ENCODE measurements at regions not wholly inside any gene's neighbourhood (a gene's known extent, or its start where the extent isn't known, plus 50 kb on each side); places are given as distances from the start of the nearest gene placed in this dataset.

DNA sequence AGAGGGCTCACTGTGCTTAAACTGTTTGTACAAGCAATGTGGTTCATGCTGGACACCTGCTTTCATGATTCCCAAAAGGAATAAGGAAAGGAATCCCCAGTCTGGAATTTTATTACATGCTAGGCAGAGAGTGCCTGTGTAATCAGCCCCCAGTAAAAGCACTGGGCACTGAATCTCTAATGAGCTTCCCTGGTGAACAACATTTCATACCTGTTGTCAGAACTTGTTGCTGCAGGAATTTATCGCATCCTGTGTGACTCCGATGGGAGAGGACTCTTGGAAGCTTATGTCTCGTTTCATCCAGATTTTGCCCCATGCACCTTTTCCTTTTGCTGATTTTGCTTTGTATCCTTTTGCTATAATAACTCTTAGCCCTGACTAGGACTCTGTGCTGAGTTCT is 190.2 kb upstream of the HMGA2 start (continued):
- TF ChIP-seq, protein P1, sequence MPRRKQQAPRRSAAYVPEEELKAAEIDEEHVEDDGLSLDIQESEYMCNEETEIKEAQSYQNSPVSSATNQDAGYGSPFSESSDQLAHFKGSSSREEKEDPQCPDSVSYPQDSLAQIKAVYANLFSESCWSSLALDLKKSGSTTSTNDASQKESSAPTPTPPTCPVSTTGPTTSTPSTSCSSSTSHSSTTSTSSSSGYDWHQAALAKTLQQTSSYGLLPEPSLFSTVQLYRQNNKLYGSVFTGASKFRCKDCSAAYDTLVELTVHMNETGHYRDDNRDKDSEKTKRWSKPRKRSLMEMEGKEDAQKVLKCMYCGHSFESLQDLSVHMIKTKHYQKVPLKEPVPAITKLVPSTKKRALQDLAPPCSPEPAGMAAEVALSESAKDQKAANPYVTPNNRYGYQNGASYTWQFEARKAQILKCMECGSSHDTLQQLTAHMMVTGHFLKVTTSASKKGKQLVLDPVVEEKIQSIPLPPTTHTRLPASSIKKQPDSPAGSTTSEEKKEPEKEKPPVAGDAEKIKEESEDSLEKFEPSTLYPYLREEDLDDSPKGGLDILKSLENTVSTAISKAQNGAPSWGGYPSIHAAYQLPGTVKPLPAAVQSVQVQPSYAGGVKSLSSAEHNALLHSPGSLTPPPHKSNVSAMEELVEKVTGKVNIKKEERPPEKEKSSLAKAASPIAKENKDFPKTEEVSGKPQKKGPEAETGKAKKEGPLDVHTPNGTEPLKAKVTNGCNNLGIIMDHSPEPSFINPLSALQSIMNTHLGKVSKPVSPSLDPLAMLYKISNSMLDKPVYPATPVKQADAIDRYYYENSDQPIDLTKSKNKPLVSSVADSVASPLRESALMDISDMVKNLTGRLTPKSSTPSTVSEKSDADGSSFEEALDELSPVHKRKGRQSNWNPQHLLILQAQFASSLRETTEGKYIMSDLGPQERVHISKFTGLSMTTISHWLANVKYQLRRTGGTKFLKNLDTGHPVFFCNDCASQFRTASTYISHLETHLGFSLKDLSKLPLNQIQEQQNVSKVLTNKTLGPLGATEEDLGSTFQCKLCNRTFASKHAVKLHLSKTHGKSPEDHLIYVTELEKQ (CRISPR knock-in tag; IDR thresholded peaks at IDR 0.05), result no peak
- TF ChIP-seq MXI1 (IDR thresholded peaks at IDR 0.05; ENCODE audit: low read depth, low read length) (no peak), BRCA1 (IDR thresholded peaks at IDR 0.05) (no peak), BRCA1 (CRISPR knock-in tag; IDR thresholded peaks at IDR 0.05) (no peak), POLR3G (IDR thresholded peaks at IDR 0.05; ENCODE audit: extremely low read depth, insufficient read length, insufficient replicate concordance) (no peak), ZNF561 (CRISPR knock-in tag; conservative IDR thresholded peaks at IDR 0.05) (no peak), ZNF444 (CRISPR knock-in tag; IDR thresholded peaks at IDR 0.05) (no peak), JUN (IDR thresholded peaks at IDR 0.05; ENCODE audit: borderline replicate concordance, low read depth, low read length) (no peak), JUN (CRISPR knock-in tag; IDR thresholded peaks at IDR 0.05; ENCODE audit: borderline replicate concordance) (no peak), POLR2H (tag; IDR thresholded peaks at IDR 0.05; ENCODE audit: low read depth) (no peak), FOSL1 (tag; conservative IDR thresholded peaks at IDR 0.05) (no peak), SMAD2 (IDR thresholded peaks at IDR 0.05; ENCODE audit: low read depth, low read length) (no peak), HMG20B (CRISPR knock-in tag; IDR thresholded peaks at IDR 0.05) (no peak)
- TF ChIP-seq, protein P2, sequence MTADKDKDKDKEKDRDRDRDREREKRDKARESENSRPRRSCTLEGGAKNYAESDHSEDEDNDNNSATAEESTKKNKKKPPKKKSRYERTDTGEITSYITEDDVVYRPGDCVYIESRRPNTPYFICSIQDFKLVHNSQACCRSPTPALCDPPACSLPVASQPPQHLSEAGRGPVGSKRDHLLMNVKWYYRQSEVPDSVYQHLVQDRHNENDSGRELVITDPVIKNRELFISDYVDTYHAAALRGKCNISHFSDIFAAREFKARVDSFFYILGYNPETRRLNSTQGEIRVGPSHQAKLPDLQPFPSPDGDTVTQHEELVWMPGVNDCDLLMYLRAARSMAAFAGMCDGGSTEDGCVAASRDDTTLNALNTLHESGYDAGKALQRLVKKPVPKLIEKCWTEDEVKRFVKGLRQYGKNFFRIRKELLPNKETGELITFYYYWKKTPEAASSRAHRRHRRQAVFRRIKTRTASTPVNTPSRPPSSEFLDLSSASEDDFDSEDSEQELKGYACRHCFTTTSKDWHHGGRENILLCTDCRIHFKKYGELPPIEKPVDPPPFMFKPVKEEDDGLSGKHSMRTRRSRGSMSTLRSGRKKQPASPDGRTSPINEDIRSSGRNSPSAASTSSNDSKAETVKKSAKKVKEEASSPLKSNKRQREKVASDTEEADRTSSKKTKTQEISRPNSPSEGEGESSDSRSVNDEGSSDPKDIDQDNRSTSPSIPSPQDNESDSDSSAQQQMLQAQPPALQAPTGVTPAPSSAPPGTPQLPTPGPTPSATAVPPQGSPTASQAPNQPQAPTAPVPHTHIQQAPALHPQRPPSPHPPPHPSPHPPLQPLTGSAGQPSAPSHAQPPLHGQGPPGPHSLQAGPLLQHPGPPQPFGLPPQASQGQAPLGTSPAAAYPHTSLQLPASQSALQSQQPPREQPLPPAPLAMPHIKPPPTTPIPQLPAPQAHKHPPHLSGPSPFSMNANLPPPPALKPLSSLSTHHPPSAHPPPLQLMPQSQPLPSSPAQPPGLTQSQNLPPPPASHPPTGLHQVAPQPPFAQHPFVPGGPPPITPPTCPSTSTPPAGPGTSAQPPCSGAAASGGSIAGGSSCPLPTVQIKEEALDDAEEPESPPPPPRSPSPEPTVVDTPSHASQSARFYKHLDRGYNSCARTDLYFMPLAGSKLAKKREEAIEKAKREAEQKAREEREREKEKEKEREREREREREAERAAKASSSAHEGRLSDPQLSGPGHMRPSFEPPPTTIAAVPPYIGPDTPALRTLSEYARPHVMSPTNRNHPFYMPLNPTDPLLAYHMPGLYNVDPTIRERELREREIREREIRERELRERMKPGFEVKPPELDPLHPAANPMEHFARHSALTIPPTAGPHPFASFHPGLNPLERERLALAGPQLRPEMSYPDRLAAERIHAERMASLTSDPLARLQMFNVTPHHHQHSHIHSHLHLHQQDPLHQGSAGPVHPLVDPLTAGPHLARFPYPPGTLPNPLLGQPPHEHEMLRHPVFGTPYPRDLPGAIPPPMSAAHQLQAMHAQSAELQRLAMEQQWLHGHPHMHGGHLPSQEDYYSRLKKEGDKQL (CRISPR knock-in tag; IDR thresholded peaks at IDR 0.05; ENCODE audit: borderline replicate concordance), result no peak
- TF ChIP-seq, protein P3, sequence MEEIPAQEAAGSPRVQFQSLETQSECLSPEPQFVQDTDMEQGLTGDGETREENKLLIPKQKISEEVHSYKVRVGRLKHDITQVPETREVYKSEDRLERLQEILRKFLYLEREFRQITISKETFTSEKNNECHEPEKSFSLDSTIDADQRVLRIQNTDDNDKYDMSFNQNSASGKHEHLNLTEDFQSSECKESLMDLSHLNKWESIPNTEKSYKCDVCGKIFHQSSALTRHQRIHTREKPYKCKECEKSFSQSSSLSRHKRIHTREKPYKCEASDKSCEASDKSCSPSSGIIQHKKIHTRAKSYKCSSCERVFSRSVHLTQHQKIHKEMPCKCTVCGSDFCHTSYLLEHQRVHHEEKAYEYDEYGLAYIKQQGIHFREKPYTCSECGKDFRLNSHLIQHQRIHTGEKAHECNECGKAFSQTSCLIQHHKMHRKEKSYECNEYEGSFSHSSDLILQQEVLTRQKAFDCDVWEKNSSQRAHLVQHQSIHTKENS (CRISPR knock-in tag; IDR thresholded peaks at IDR 0.05), result no peak
